ENCODE measurements at regions not wholly inside any gene's neighbourhood (a gene's known extent, or its start where the extent isn't known, plus 50 kb on each side); places are given as distances from the start of the nearest gene placed in this dataset.
"Not testable (repeated sequence)": the region's sequence is repeated elsewhere in the genome, so short reads cannot be mapped to it uniquely, and the experiment has no call there.

DNA sequence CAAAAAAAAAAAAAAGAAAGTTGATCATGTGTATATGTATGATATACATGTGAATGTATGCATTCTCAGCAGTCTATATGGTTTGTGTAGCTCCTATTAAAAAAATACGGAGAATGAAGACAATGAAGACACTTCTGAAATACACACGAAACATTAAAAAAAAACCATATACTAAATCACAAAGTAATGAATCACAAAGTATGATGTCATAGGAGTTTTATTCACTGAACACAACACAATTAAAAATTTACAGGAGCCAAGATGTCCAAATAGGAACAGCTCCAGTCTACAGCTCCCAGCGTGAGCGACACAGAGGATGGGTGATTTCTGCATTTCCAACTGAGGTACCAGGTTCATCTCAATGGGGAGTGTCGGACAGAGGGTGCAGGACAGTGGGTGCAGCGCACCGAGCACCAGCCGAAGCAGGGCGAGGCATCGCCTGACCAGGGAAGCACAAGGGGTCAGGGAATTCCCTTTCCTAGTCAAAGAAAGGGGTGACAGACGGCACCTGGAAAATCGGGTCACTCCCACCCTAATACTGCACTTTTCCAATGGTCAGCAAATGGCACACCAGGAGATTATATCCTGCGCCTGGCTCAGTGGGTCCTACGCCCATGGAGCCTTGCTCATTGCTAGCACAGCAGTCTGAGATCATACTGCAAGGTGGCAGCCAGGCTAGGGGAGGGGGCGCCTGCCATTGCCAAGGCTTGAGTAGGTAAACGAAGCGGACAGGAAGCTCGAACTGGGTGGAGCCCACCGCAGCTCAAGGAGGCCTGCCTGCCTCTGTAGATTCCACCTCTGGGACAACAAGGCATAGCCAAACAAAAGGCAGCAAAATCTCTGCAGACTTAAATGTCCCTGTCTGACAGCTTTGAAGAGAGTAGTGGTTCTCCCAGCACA is 53.9 kb upstream of the TUSC1 start:
- TF ChIP-seq CTCF (IDR thresholded peaks at IDR 0.05; ENCODE audit: low read length); EZH2 (IDR thresholded peaks at IDR 0.05; ENCODE audit: borderline replicate concordance, low read length): not testable (repeated sequence)
